A673 (cell line): ENCODE measurements at regions not wholly inside any gene's neighbourhood (a gene's known extent, or its start where the extent isn't known, plus 50 kb on each side); places are given as distances from the start of the nearest gene placed in this dataset.

Experiments
- CTCF ChIP-seq: fragments of 300-800, 200-600 bp; sonication (generic); conservative IDR thresholded peaks from 2 replicates; pipeline ENCODE4 v1.5.1; 2017; ENCODE audit warnings: low read depth, mild to moderate bottlenecking, antibody characterized with exemption, low read length, moderate library complexity, mixed read lengths
- EZH2 ChIP-seq: fragments of 200-600 bp; sonication (generic); IDR thresholded peaks from 2 replicates; pipeline ENCODE4 v1.6.1; 2017; ENCODE audit warnings: borderline replicate concordance, low read depth, mild to moderate bottlenecking, mixed read lengths, antibody characterized with exemption, low read length; ENCODE audit not compliant: poor library complexity, severe bottlenecking

- TF ChIP-seq EZH2 (no peak), CTCF (no peak)
Observed at GRCh38 chr7:41256186-41256945, 446.5 kb downstream of the INHBA start.
